Mesothelial cell of epicardium (in vitro differentiated cells): ENCODE measurements at regions not wholly inside any gene's neighbourhood (a gene's known extent, or its start where the extent isn't known, plus 50 kb on each side); places are given as distances from the start of the nearest gene placed in this dataset.
"Not testable (repeated sequence)": the region's sequence is repeated elsewhere in the genome, so short reads cannot be mapped to it uniquely, and the experiment has no call there.

Experiments used
- DNase-seq, 2 experiments: peaks; one replicate each; pipeline ENCODE4 v3.0.0; 2021; ENCODE audit warnings: low spot score in 2 of 2; ENCODE audit not compliant: unreplicated experiment in 2 of 2
- H3K27ac Mint-ChIP-seq: 2 replicates; pipeline ENCODE4 v1.8.0; 2021; ENCODE audit warnings: mixed read lengths
- H3K27me3 Mint-ChIP-seq: 2 replicates; pipeline ENCODE4 v1.8.0; 2021; ENCODE audit warnings: low read depth, mixed read lengths
- H3K36me3 Mint-ChIP-seq: 2 replicates; pipeline ENCODE4 v1.8.0; 2021; ENCODE audit warnings: mixed read lengths
- H3K4me1 Mint-ChIP-seq: 2 replicates; pipeline ENCODE4 v1.8.0; 2021; ENCODE audit warnings: mixed read lengths
- H3K4me3 Mint-ChIP-seq: 2 replicates; pipeline ENCODE4 v1.8.0; 2021; ENCODE audit warnings: mild to moderate bottlenecking, moderate library complexity, mixed read lengths
- H3K9me3 Mint-ChIP-seq: 2 replicates; pipeline ENCODE4 v1.8.0; 2021; ENCODE audit warnings: mixed read lengths
- TF ChIP-seq, protein P1 (sequence below): fragments of 200-600 bp; sonication (generic); IDR thresholded peaks from one replicate; pipeline ENCODE4 v1.5.0; 2021; ENCODE audit warnings: antibody characterized with exemption; ENCODE audit not compliant: unreplicated experiment

DNA sequence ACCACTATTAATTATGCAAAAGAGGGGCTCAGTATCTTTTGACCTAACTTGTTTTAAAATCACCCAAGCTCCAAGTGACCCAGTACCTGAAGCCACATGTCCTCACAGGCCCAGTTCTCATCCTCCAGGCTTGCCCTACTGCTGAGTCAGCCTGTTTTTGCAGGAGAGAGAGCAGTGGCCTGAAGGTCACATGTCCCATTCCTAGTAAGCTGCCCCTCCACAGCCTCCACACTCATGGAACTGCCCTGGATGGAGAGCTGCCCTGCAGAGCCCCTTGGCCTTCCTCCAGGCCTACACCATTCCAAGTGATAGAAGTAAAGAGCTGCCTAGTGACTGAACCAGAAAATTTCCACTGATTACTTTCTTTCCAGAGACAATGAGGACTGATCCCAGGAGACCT lies 139.8 kb upstream of the ST6GALNAC5 start:
- Mint-ChIP-seq H3K36me3 (no peaks in the 10 kb centered on the region), H3K27ac (no peak overlapping the region), H3K4me3 (no peak overlapping the region), H3K9me3 (no peaks in the 10 kb centered on the region), H3K4me1 (no peaks in the 10 kb centered on the region), H3K27me3 (no peaks in the 10 kb centered on the region)
- DNase-seq = no peak
- TF ChIP-seq, protein P1, sequence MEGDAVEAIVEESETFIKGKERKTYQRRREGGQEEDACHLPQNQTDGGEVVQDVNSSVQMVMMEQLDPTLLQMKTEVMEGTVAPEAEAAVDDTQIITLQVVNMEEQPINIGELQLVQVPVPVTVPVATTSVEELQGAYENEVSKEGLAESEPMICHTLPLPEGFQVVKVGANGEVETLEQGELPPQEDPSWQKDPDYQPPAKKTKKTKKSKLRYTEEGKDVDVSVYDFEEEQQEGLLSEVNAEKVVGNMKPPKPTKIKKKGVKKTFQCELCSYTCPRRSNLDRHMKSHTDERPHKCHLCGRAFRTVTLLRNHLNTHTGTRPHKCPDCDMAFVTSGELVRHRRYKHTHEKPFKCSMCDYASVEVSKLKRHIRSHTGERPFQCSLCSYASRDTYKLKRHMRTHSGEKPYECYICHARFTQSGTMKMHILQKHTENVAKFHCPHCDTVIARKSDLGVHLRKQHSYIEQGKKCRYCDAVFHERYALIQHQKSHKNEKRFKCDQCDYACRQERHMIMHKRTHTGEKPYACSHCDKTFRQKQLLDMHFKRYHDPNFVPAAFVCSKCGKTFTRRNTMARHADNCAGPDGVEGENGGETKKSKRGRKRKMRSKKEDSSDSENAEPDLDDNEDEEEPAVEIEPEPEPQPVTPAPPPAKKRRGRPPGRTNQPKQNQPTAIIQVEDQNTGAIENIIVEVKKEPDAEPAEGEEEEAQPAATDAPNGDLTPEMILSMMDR = no peak

DNA sequence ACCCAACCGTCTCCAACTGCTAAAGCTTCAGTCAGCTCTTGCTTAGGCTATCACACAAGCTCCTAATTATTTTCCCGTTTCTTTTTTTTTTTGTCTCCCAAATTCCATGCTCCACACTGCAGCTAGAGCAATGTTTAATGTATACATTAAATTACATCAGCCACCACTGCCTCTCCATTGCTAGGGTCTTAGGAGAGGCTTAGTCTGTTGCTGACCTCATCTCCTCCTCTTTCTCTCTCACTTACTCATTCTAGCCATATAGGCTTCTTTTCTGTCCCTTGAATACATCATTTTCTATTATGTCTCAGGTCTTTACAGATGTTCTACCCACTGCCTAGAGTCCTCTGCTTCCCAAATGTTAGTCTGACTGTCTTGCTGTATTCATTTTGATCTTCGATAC lies 138.1 kb upstream of the ST6GALNAC5 start:
- Mint-ChIP-seq H3K27ac (no peak overlapping the region), H3K4me1 (no peaks in the 10 kb centered on the region), H3K4me3 (no peak overlapping the region), H3K27me3 (no peaks in the 10 kb centered on the region), H3K9me3 (no peaks in the 10 kb centered on the region), H3K36me3 (no peaks in the 10 kb centered on the region)
- TF ChIP-seq, protein P1 = no peak
- no peak for DNase-seq

DNA sequence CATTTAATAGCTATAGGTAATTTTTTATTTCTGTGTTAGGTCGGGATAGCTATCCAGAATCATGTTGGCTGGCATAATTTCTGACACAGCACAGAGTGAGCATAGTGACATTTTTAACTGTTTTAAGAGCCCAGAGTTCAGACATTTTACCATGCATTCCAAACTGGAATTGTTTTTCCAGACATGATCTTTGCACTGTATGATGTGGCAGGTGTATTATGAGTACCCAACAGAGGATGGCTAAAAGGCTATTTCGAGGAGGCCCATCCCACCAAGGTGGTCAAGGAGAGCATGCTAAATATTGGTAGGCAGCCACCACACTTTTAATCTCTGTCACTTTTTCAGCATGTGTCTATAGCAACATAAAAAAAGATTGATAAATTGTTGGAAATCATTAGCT lies 137.3 kb upstream of the ST6GALNAC5 start:
- Mint-ChIP-seq H3K9me3 (no peaks in the 10 kb centered on the region), H3K4me3 (no peak overlapping the region), H3K36me3 (no peaks in the 10 kb centered on the region), H3K27me3 (no peaks in the 10 kb centered on the region), H3K4me1 (no peaks in the 10 kb centered on the region), H3K27ac (no peak overlapping the region)
- TF ChIP-seq, protein P1 = no peak
- no peak for DNase-seq

DNA sequence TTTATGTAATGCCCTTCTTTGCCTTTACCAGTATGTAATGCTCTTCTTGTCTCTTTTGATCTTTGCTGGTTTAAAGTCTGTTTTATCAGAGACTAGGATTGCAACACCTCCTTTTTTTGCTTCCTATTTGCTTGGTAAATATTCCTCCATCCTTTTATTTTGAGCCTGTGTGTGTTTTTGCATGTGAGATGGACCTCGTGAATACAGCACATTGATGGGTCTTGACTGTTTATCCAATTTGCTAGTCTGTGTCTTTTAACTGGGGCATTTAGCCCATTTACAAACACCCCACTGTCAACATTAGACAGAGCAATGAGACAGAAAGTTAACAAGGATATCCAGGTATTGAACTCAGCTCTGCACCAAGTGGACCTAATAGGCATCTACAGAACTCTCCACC lies 128.9 kb upstream of the ST6GALNAC5 start:
- not testable (repeated sequence) for DNase-seq, H3K4me3 Mint-ChIP-seq, H3K27ac Mint-ChIP-seq, H3K4me1 Mint-ChIP-seq, H3K36me3 Mint-ChIP-seq
- H3K9me3 Mint-ChIP-seq = peaks cover 43% of the 10 kb centered on the region
- H3K27me3 Mint-ChIP-seq = peaks cover 36% of the 10 kb centered on the region

DNA sequence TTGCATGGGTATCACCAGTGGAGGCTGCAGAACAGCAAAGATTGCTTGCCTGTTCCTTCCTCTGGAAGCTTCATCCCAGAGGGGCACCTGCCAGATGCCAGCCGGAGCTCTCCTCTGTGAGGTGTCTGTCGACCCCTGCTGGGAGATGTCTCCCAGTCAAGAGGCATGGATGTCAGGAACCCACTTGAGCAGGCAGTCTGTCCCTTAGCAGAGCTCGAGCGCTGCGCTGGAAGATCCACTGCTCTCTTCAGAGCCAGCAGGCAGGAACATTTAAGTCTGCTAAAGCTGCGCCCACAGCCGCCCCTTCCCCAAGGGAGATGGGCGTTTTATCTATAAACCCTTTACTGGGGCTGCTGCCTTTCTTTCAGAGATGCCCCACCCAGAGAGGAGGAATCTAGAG lies 126.3 kb upstream of the ST6GALNAC5 start:
- not testable (repeated sequence) for DNase-seq, H3K27ac Mint-ChIP-seq, H3K4me3 Mint-ChIP-seq, H3K4me1 Mint-ChIP-seq, H3K36me3 Mint-ChIP-seq
- peaks cover 53% of the 10 kb centered on the region for H3K9me3 Mint-ChIP-seq
- H3K27me3 Mint-ChIP-seq = peaks cover 38% of the 10 kb centered on the region

DNA sequence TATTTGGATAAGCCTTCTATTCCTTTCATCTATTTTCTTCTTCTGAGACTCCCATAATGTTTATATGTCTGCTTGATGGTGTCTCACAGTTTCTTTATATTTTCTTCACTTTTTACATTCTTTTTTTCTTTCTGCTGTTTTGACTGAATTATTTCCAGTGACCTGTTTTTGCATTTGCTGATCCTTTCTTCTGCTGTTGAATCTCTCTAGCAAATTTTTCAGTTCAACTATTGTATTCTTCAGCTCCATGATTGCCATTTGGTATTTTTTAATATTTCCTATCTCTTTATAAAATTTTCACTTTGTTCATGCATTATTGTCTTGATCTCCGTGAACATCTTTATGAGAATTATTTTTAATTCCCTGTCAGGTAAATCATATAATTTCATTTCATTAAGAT lies 122.3 kb upstream of the ST6GALNAC5 start:
- TF ChIP-seq, protein P1 = no peak
- H3K36me3 Mint-ChIP-seq = peaks cover 2% of the 10 kb centered on the region
- H3K27me3 Mint-ChIP-seq = peaks cover 27% of the 10 kb centered on the region
- no peaks in the 10 kb centered on the region for H3K4me1 Mint-ChIP-seq
- H3K27ac Mint-ChIP-seq = no peak overlapping the region
- DNase-seq = no peak
- no peak overlapping the region for H3K4me3 Mint-ChIP-seq
- H3K9me3 Mint-ChIP-seq = peaks cover 36% of the 10 kb centered on the region

DNA sequence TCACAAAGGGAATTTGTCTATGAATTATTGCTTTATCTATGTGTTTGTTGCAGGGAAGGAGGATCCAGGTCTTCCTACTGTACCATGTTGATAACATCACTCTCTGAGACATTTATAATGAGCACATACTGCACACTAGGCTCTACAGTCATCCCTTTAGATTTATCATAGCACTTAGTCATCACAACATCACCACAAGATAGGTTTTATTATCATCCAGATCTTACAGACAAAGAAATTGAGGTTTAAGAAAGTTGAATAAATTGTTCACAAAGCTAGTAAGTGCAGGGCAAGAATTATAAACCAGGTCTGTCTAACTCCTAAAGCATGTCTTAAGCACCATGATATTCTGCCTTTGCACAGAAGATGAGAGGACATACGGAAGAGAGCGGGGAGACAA lies 121.1 kb upstream of the ST6GALNAC5 start:
- no peak overlapping the region for H3K27ac Mint-ChIP-seq
- H3K36me3 Mint-ChIP-seq = peaks cover 2% of the 10 kb centered on the region
- peaks cover 32% of the 10 kb centered on the region for H3K9me3 Mint-ChIP-seq
- no peak overlapping the region for H3K4me3 Mint-ChIP-seq
- peaks cover 26% of the 10 kb centered on the region for H3K27me3 Mint-ChIP-seq
- TF ChIP-seq, protein P1 = no peak
- H3K4me1 Mint-ChIP-seq = no peaks in the 10 kb centered on the region
- DNase-seq = no peak
